Activated CD4-positive, alpha-beta T cell treated with anti-CD3 and anti-CD28 coated beads, Interleukin-2, amount 10 ng/mL, durations not matched to agents 24 days and 14 days (primary cell): ENCODE measurements at regions not wholly inside any gene's neighbourhood (a gene's known extent, or its start where the extent isn't known, plus 50 kb on each side); places are given as distances from the start of the nearest gene placed in this dataset.

Experiments used
- DNase-seq: peaks from one replicate; pipeline ENCODE4 v3.0.0; 2022
- H3K27ac Mint-ChIP-seq: one replicate; pipeline ENCODE4 v1.8.0; 2022; ENCODE audit warnings: mild to moderate bottlenecking, mixed read lengths
- H3K27me3 Mint-ChIP-seq: one replicate; pipeline ENCODE4 v1.8.0; 2022; ENCODE audit warnings: mixed read lengths
- H3K36me3 Mint-ChIP-seq: one replicate; pipeline ENCODE4 v1.8.0; 2022; ENCODE audit warnings: low read depth, mild to moderate bottlenecking, mixed read lengths
- H3K4me1 Mint-ChIP-seq: one replicate; pipeline ENCODE4 v1.8.0; 2021; ENCODE audit warnings: mixed read lengths
- H3K4me3 Mint-ChIP-seq: one replicate; pipeline ENCODE4 v1.8.0; 2022; ENCODE audit warnings: mild to moderate bottlenecking, moderate library complexity, mixed read lengths
- H3K9me3 Mint-ChIP-seq: one replicate; pipeline ENCODE4 v1.8.0; 2021; ENCODE audit warnings: mixed read lengths
- intact Hi-C: fragments of 100-400 bp; cut with micrococcal nuclease; formaldehyde crosslinking; loops from one replicate; pipeline ENCODE4 v1.15.1; 2023

DNA sequence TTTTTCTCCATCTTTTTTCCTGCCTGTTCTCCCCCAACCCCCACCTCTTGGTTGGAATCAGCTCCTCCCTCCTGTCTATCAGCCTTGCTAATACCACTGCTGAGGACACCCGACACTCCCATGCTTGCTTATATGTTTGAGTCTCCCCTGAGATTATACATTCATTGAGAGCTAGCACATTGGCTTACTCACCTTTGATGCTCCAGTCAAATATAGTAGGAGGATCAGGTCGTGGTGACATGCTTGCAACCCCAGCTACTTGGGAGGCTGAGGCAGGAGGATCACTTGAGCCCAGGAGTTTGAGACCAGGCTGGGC is 91.5 kb upstream of the CCBE1 start:
- no peak for DNase-seq
- peaks cover 2% of the 10 kb centered on the region for H3K27me3 Mint-ChIP-seq
- intact Hi-C loops = no loop called here
- no peak overlapping the region for H3K4me3 Mint-ChIP-seq
- H3K4me1 Mint-ChIP-seq = no peaks in the 10 kb centered on the region
- no peaks in the 10 kb centered on the region for H3K36me3 Mint-ChIP-seq
- H3K9me3 Mint-ChIP-seq = no peaks in the 10 kb centered on the region
- no peak overlapping the region for H3K27ac Mint-ChIP-seq

- no peaks in the 10 kb centered on the region for H3K36me3 Mint-ChIP-seq
- no peak for DNase-seq
- intact Hi-C loops = no loop called here
- H3K27ac Mint-ChIP-seq = no peak overlapping the region
- no peak overlapping the region for H3K4me3 Mint-ChIP-seq
- H3K9me3 Mint-ChIP-seq = no peaks in the 10 kb centered on the region
- no peaks in the 10 kb centered on the region for H3K4me1 Mint-ChIP-seq
- peaks cover 4% of the 10 kb centered on the region for H3K27me3 Mint-ChIP-seq
These were observed 91.0 kb upstream of the CCBE1 start for GRCh38 chr18:59787998-59788790.

DNA sequence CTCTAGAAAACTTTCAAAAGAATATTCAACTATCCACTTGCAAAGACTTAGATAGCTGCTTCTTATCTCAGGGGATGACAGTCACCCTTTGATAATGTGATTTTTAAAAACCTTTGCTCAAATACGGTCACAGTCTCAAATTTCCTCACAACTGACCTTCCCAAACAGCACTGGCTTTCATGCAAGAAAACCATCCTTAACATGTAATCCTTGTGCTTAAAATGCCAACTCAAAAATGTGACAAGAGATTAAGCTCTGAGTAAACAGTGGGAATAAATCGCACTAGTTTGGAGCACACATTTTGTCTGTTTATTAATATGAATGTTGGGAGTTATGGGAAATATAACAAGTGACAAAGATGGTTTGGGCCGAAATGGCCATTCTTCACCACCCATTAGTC is 87.5 kb upstream of the CCBE1 start:
- Mint-ChIP-seq H3K9me3 (no peaks in the 10 kb centered on the region), H3K27me3 (peaks cover 5% of the 10 kb centered on the region), H3K36me3 (no peaks in the 10 kb centered on the region), H3K4me3 (no peak overlapping the region), H3K27ac (no peak overlapping the region), H3K4me1 (no peaks in the 10 kb centered on the region)
- intact Hi-C loops = no loop called here
- no peak for DNase-seq

GRCh38 chr18:59783138-59783537 is 85.9 kb upstream of the CCBE1 start:
- H3K4me1 Mint-ChIP-seq = no peaks in the 10 kb centered on the region
- no peak overlapping the region for H3K27ac Mint-ChIP-seq
- intact Hi-C loops = loop anchor here (2.0 kb wide), 1 partner anchor 40 kb away; no protein-coding TSS in a partner anchor
- H3K4me3 Mint-ChIP-seq = no peak overlapping the region
- H3K36me3 Mint-ChIP-seq = no peaks in the 10 kb centered on the region
- DNase-seq = peak; percentile 61
- no peaks in the 10 kb centered on the region for H3K9me3 Mint-ChIP-seq
- H3K27me3 Mint-ChIP-seq = peaks cover 5% of the 10 kb centered on the region

GRCh38 chr18:59779979-59780378 is 82.8 kb upstream of the CCBE1 start:
- H3K27me3 Mint-ChIP-seq = peaks cover 2% of the 10 kb centered on the region
- H3K4me1 Mint-ChIP-seq = no peaks in the 10 kb centered on the region
- H3K4me3 Mint-ChIP-seq = no peak overlapping the region
- intact Hi-C loops = no loop called here
- H3K9me3 Mint-ChIP-seq = peaks cover 3% of the 10 kb centered on the region
- no peak for DNase-seq
- no peak overlapping the region for H3K27ac Mint-ChIP-seq
- no peaks in the 10 kb centered on the region for H3K36me3 Mint-ChIP-seq

DNA sequence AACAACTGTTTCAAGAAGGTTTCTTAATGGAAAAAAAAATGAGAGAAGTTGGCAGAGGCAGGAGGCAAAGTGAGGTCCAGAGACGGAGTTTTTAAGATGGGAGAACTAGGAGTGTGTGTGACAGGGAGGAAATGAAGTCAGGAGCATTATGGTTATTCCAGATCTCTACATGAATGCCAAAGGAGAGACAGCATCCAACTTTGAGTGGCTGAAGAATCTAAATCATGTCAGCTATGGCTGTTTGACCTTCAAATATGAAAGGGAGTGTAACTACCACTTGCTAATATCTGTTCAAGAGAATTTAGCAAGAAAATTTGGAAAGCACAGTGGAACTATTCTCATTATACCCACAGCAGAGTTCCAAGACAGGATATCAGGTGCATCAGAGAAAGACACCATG is 81.2 kb upstream of the CCBE1 start:
- no peak for DNase-seq
- Mint-ChIP-seq H3K4me1 (no peaks in the 10 kb centered on the region), H3K4me3 (no peak overlapping the region), H3K27me3 (peaks cover 6% of the 10 kb centered on the region), H3K36me3 (no peaks in the 10 kb centered on the region), H3K9me3 (peaks cover 3% of the 10 kb centered on the region), H3K27ac (no peak overlapping the region)
- intact Hi-C loops = no loop called here

DNA sequence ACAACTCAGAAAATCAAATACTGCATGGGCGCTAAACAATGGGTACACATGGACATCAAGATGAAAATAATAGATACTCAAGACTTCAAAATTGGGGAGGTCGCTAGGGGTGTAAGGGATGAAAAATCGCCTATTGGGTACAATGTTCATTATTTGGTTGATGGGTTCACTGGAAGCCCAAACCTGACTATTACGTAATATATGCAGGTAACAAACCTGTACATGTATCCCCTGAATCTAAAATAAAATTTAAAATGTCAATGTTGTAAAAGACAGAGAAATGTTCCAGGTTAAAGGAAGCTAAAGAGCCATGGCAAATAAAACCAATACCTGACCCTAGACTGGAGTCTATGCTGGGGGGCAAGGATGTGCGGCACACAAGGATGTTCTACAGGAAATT is 80.4 kb upstream of the CCBE1 start:
- H3K4me3 Mint-ChIP-seq = no peak overlapping the region

GRCh38 chr18:59769129-59769865 is 72.1 kb upstream of the CCBE1 start:
- Mint-ChIP-seq H3K27ac (no peak overlapping the region), H3K9me3 (no peaks in the 10 kb centered on the region), H3K4me3 (no peak overlapping the region)

More for the DNA sequence above, 80.4 kb upstream of the CCBE1 start:
- no peaks in the 10 kb centered on the region for H3K4me1 Mint-ChIP-seq
- no peaks in the 10 kb centered on the region for H3K36me3 Mint-ChIP-seq
- no peak for DNase-seq
- peaks cover 4% of the 10 kb centered on the region for H3K27me3 Mint-ChIP-seq
- H3K9me3 Mint-ChIP-seq = peaks cover 3% of the 10 kb centered on the region
- no peak overlapping the region for H3K27ac Mint-ChIP-seq
- intact Hi-C loops = no loop called here

DNA sequence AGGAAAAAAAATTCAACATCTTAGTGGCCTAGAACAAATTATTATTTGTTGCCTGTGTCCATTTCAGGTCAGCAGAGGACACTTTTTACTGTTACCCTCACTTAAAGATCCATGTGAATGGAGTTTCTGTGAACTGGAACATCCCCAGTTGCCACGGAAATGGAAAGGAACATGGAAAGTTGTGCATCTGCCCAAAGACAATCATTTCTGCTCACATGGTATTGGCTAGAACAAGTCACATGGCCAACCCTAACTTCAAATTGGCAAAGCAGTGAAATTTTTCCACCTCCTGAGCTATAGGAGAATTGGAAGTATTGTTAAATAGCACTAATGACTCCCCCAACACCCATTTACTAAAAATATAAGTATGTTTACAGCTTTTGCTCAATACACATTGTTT is 71.2 kb upstream of the CCBE1 start:
- Mint-ChIP-seq H3K36me3 (no peaks in the 10 kb centered on the region), H3K4me1 (no peaks in the 10 kb centered on the region), H3K4me3 (no peak overlapping the region), H3K9me3 (no peaks in the 10 kb centered on the region), H3K27me3 (no peaks in the 10 kb centered on the region), H3K27ac (no peak overlapping the region)
- intact Hi-C loops = no loop called here
- no peak for DNase-seq

More at GRCh38 chr18:59769129-59769865, 72.1 kb upstream of the CCBE1 start:
- intact Hi-C loops = no loop called here
- Mint-ChIP-seq H3K27me3 (peaks cover 4% of the 10 kb centered on the region), H3K36me3 (no peaks in the 10 kb centered on the region), H3K4me1 (no peaks in the 10 kb centered on the region)
- DNase-seq = no peak

GRCh38 chr18:59767732-59768131 is 70.5 kb upstream of the CCBE1 start:
- no peaks in the 10 kb centered on the region for H3K4me1 Mint-ChIP-seq
- no peak overlapping the region for H3K27ac Mint-ChIP-seq
- H3K27me3 Mint-ChIP-seq = no peaks in the 10 kb centered on the region

DNA sequence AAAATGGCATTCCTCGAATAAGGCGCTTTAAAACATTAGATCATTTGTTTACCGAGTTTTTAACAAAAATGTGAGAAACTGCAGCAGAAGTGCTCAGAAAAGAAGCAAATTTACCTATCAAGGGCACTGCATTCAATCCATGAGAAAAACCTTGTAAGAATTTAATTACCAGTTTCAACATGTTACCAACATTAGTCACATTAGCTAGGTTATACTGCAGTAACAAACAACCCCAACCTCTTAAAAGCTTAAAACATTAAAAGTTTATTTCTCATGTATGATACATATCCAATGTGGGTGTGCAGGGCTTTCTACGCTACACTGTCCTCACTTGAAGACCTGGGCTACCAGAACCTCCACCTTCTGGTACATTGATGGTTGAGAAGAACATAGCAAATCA is 68.1 kb upstream of the CCBE1 start:
- Mint-ChIP-seq H3K36me3 (no peaks in the 10 kb centered on the region), H3K27me3 (no peaks in the 10 kb centered on the region), H3K27ac (no peak overlapping the region), H3K4me3 (no peak overlapping the region), H3K9me3 (no peaks in the 10 kb centered on the region), H3K4me1 (no peaks in the 10 kb centered on the region)
- DNase-seq = no peak
- intact Hi-C loops = no loop called here

More at GRCh38 chr18:59767732-59768131, 70.5 kb upstream of the CCBE1 start:
- DNase-seq = no peak
- intact Hi-C loops = no loop called here
- H3K9me3 Mint-ChIP-seq = no peaks in the 10 kb centered on the region
- no peaks in the 10 kb centered on the region for H3K36me3 Mint-ChIP-seq
- H3K4me3 Mint-ChIP-seq = no peak overlapping the region

GRCh38 chr18:59764281-59764680 is 67.1 kb upstream of the CCBE1 start:
- intact Hi-C loops = no loop called here
- no peak overlapping the region for H3K4me3 Mint-ChIP-seq
- no peaks in the 10 kb centered on the region for H3K9me3 Mint-ChIP-seq
- H3K4me1 Mint-ChIP-seq = no peaks in the 10 kb centered on the region
- no peak overlapping the region for H3K27ac Mint-ChIP-seq
- no peak for DNase-seq
- H3K27me3 Mint-ChIP-seq = no peaks in the 10 kb centered on the region
- no peaks in the 10 kb centered on the region for H3K36me3 Mint-ChIP-seq

GRCh38 chr18:59763541-59764136 is 66.4 kb upstream of the CCBE1 start:
- no peak for DNase-seq
- Mint-ChIP-seq H3K36me3 (no peaks in the 10 kb centered on the region), H3K4me1 (no peaks in the 10 kb centered on the region), H3K27ac (no peak overlapping the region), H3K4me3 (no peak overlapping the region), H3K9me3 (no peaks in the 10 kb centered on the region), H3K27me3 (no peaks in the 10 kb centered on the region)
- intact Hi-C loops = no loop called here
